GM12878 (cell line): ENCODE measurements at regions not wholly inside any gene's neighbourhood (a gene's known extent, or its start where the extent isn't known, plus 50 kb on each side); places are given as distances from the start of the nearest gene placed in this dataset.

ENCODE experiments used
- ATAC-seq: fragments of 200-7000 bp; cut with Tn5 transposase; 3 replicates; pipeline ENCODE4 v1.9.1; 2020; ENCODE audit warnings: mild to moderate bottlenecking, moderate library complexity
- BruUV-seq: library from RNA; stranded (reverse); fragments of 400-500 nt; replicated peaks from 2 replicates; lab custom pipeline; 2021; lab: Mats Ljungman, UMichigan
- CTCF ChIA-PET: fragments of 300-600 bp; sonication (Branson Sonifier 250); formaldehyde crosslinking; extraction: SDS; loops from one replicate; lab custom pipeline; 2021; ENCODE audit warnings: inconsistent platforms; lab: Yijun Ruan, JAX
- POLR2A ChIA-PET: fragments of 350-600 bp; formaldehyde crosslinking; extraction: SDS; loops from one replicate; lab custom pipeline; 2021; ENCODE audit warnings: inconsistent platforms; lab: Charles Lee
- RAD21 ChIA-PET: fragments of 300-600 bp; sonication (Branson Sonifier 250); formaldehyde crosslinking; loops from one replicate; lab custom pipeline; 2023; ENCODE audit warnings: antibody characterized with exemption; ENCODE audit not compliant: unreplicated experiment; lab: Charles Lee
- SMC1A ChIA-PET: fragments of 300-600 bp; sonication (Branson Sonifier 250); formaldehyde crosslinking; loops from one replicate; lab custom pipeline; 2023; ENCODE audit not compliant: unreplicated experiment, uncharacterized antibody; lab: Charles Lee
- DNase-seq: peaks from one replicate; pipeline ENCODE4 v3.0.0-alpha.2; 2011; ENCODE audit warnings: low read depth, low spot score
- FAIRE-seq: peaks from 3 replicates; lab custom pipeline; 2011; peaks lifted over from hg19 to GRCh38; lab: Jason Lieb, UNC
- H2AFZ ChIP-seq: 2 replicates; pipeline ENCODE4 v1.6.0; 2011; ENCODE audit warnings: low read depth, low read length, control low read depth; ENCODE audit not compliant: control insufficient read depth
- H3K27ac ChIP-seq: 2 replicates; pipeline ENCODE4 v1.5.1; 2011; ENCODE audit warnings: control low read depth; ENCODE audit not compliant: control insufficient read depth, insufficient read depth
- H3K27me3 ChIP-seq, 2 experiments: replicated peaks in 1 of 2; 2 replicates each; pipeline versions ENCODE4 v1.6.0 to v1.6.1; 2011; ENCODE audit warnings: low read length in 1 of 2; ENCODE audit not compliant: control insufficient read depth in 2 of 2, insufficient read depth in 2 of 2
- H3K36me3 ChIP-seq, 2 experiments: 2 replicates each; pipeline ENCODE4 v1.5.1; 2011; ENCODE audit warnings: low read length in 1 of 2; ENCODE audit not compliant: control insufficient read depth in 2 of 2, insufficient read depth in 2 of 2
- H3K4me1 ChIP-seq: 2 replicates; pipeline ENCODE4 v1.6.1; 2011; ENCODE audit warnings: mild to moderate bottlenecking, low read length, moderate library complexity, mixed read lengths; ENCODE audit not compliant: control insufficient read depth, insufficient read depth
- H3K4me2 ChIP-seq: 2 replicates; pipeline ENCODE4 v1.6.0; 2011; ENCODE audit warnings: control low read depth; ENCODE audit not compliant: control insufficient read depth, insufficient read depth
- H3K4me3 ChIP-seq: fragments of 200-600 bp; sonication (generic); 2 replicates; pipeline ENCODE4 v1.5.1; 2016
- H3K79me2 ChIP-seq: 2 replicates; pipeline ENCODE4 v1.6.0; 2011; ENCODE audit warnings: low read length; ENCODE audit not compliant: control insufficient read depth, insufficient read depth
- H3K9ac ChIP-seq: 2 replicates; pipeline ENCODE4 v1.8.0; 2011; ENCODE audit warnings: low read length, control low read depth, mixed read lengths; ENCODE audit not compliant: control insufficient read depth, insufficient read depth
- H3K9me3 ChIP-seq: replicated peaks from 3 replicates; pipeline ENCODE4 v1.5.1; 2011; ENCODE audit warnings: mild to moderate bottlenecking, low read length; ENCODE audit not compliant: control insufficient read depth, insufficient read depth
- H4K20me1 ChIP-seq: 2 replicates; pipeline ENCODE4 v1.6.0; 2011; ENCODE audit not compliant: control insufficient read depth, insufficient read depth
- ASH2L ChIP-seq: fragments of 300-600, 200-600 bp; sonication (generic); IDR thresholded peaks from 2 replicates; pipeline ENCODE4 v1.6.1; 2017; ENCODE audit warnings: low read depth, mild to moderate bottlenecking, borderline replicate concordance
- BMI1 ChIP-seq: fragments of 450-650 bp; IDR thresholded peaks from 2 replicates; pipeline ENCODE4 v1.6.1; 2016; ENCODE audit warnings: mild to moderate bottlenecking, moderate library complexity, borderline replicate concordance
- CHD4 ChIP-seq: fragments of 200-600 bp; sonication (generic); IDR thresholded peaks from 2 replicates; pipeline ENCODE4 v1.6.1; 2016; ENCODE audit warnings: mild to moderate bottlenecking
- DPF2 ChIP-seq: fragments of 450-650 bp; IDR thresholded peaks from 2 replicates; pipeline ENCODE4 v1.6.1; 2017; ENCODE audit warnings: mild to moderate bottlenecking
- FOS ChIP-seq: IDR thresholded peaks from 3 replicates; pipeline ENCODE4 v1.6.1; 2011; ENCODE audit warnings: borderline replicate concordance; ENCODE audit not compliant: insufficient read length; ENCODE audit errors: extremely low read depth
- FOXK2 ChIP-seq: fragments of 450-650 bp; IDR thresholded peaks from 2 replicates; pipeline ENCODE4 v1.6.1; 2017; ENCODE audit warnings: mild to moderate bottlenecking, moderate library complexity
- GATAD2B ChIP-seq: fragments of 450-650 bp; conservative IDR thresholded peaks from 2 replicates; pipeline ENCODE4 v1.6.1; 2017; ENCODE audit warnings: low read depth, mild to moderate bottlenecking, moderate library complexity
- IRF5 ChIP-seq: fragments of 450-650 bp; IDR thresholded peaks from 2 replicates; pipeline ENCODE4 v1.6.1; 2017; ENCODE audit warnings: borderline replicate concordance
- KLF5 ChIP-seq: fragments of 450-650 bp; IDR thresholded peaks from 2 replicates; pipeline ENCODE4 v1.6.1; 2014; ENCODE audit warnings: mild to moderate bottlenecking; ENCODE audit not compliant: partially characterized antibody
- LARP7 ChIP-seq: fragments of 450-650 bp; IDR thresholded peaks from 2 replicates; pipeline ENCODE4 v1.6.1; 2017; ENCODE audit warnings: mild to moderate bottlenecking
- MTA3 ChIP-seq: IDR thresholded peaks from 2 replicates; pipeline ENCODE4 v1.6.1; 2012; ENCODE audit warnings: low read length, inconsistent platforms, borderline replicate concordance
- NBN ChIP-seq: fragments of 450-650 bp; IDR thresholded peaks from 2 replicates; pipeline ENCODE4 v1.6.1; 2016
- NFIC ChIP-seq: IDR thresholded peaks from 2 replicates; pipeline ENCODE4 v1.6.1; 2012; ENCODE audit warnings: low read depth, mild to moderate bottlenecking, inconsistent platforms, low read length, moderate library complexity
- POLR2A ChIP-seq: IDR thresholded peaks from 2 replicates; pipeline ENCODE4 v1.6.1; 2011; ENCODE audit warnings: low read depth, mild to moderate bottlenecking, low read length
- RAD51 ChIP-seq: fragments of 450-650 bp; IDR thresholded peaks from 2 replicates; pipeline ENCODE4 v1.6.1; 2016; ENCODE audit warnings: moderate library complexity, mild to moderate bottlenecking, inconsistent platforms
- SMC3 ChIP-seq: IDR thresholded peaks from 2 replicates; pipeline ENCODE4 v1.6.1; 2011; ENCODE audit warnings: low read length, improper control_type of control experiment, borderline replicate concordance
- SP1 ChIP-seq: IDR thresholded peaks from one replicate; pipeline ENCODE4 v1.6.1; 2011; ENCODE audit warnings: low read depth, low read length
- SREBF2 ChIP-seq: IDR thresholded peaks from 2 replicates; pipeline ENCODE4 v1.6.1; 2012; ENCODE audit warnings: mild to moderate bottlenecking, low read length
- TCF7 ChIP-seq: IDR thresholded peaks from 2 replicates; pipeline ENCODE4 v1.6.1; 2014; ENCODE audit warnings: antibody characterized with exemption, borderline replicate concordance
- WRNIP1 ChIP-seq: IDR thresholded peaks from 2 replicates; pipeline ENCODE4 v1.6.1; 2011; ENCODE audit warnings: low read depth, low read length, improper control_type of control experiment, borderline replicate concordance
- YBX1 ChIP-seq: fragments of 450-650 bp; IDR thresholded peaks from 2 replicates; pipeline ENCODE4 v1.6.1; 2016; ENCODE audit warnings: antibody characterized with exemption
- ZNF274 ChIP-seq: IDR thresholded peaks from one replicate; pipeline ENCODE4 v1.8.0; 2011; ENCODE audit not compliant: insufficient read length, insufficient read depth
- ZZZ3 ChIP-seq: IDR thresholded peaks from 2 replicates; pipeline ENCODE4 v1.6.1; 2011; ENCODE audit warnings: low read depth; ENCODE audit not compliant: control insufficient read depth, insufficient read length
- WGBS: methylation state at CpG from one replicate; pipeline ENCODE4 v1.1.6; 2016; ENCODE audit warnings: low lambda C conversion rate; ENCODE audit not compliant: insufficient replicate concordance, insufficient coverage; ENCODE audit errors: missing lambda C conversion rate; 5-methylcytosine and 5-hydroxymethylcytosine counted together
- in situ Hi-C: fragments of 300-500 bp; cut with MboI; formaldehyde crosslinking; loops from 9 replicates; pipeline ENCODE4 v1.14.3; 2018; ENCODE audit warnings: mixed read lengths
- intact Hi-C: fragments of 100-400 bp; cut with micrococcal nuclease; formaldehyde crosslinking; loops from one replicate; pipeline ENCODE4 v1.14.2; 2022; ENCODE audit not compliant: unreplicated experiment

GRCh38 chr21:19577381-19577780, 1173.8 kb upstream of the TMPRSS15 start:
- H2AFZ ChIP-seq, result no peak overlapping the region
- no peak overlapping the region for H3K4me2 ChIP-seq
- ATAC-seq (no peak), DNase-seq (no peak), FAIRE-seq (no peak)
- no peaks in the 10 kb centered on the region for H3K9me3 ChIP-seq
- no peaks in the 10 kb centered on the region for H3K36me3 ChIP-seq
- BruUV-seq, result no TSS peak
- no peak for TF ChIP-seq POLR2A
- TF ChIP-seq SP1, result no peak
- no peak for TF ChIP-seq DPF2
- TF ChIP-seq ASH2L, result no peak
- no peak for TF ChIP-seq BMI1
- H3K4me1 ChIP-seq, result no peaks in the 10 kb centered on the region
- intact Hi-C loops (no loop called here), in situ Hi-C loops (no loop called here)
- H3K4me3 ChIP-seq, result no peak overlapping the region
- H4K20me1 ChIP-seq, result no peaks in the 10 kb centered on the region
- H3K79me2 ChIP-seq, result no peaks in the 10 kb centered on the region
- ChIA-PET SMC1A (interaction anchor here (1.2 kb wide), 1 partner anchor 126 kb away, joined by 3 read pairs; no protein-coding TSS in a partner anchor), CTCF (no interaction called here), RAD21 (no interaction called here), POLR2A (no interaction called here)
- H3K9ac ChIP-seq, result no peak overlapping the region
- 63% methylated on average over 3 of the region's 3 CpGs for whole genome bisulfite sequencing
- H3K27me3 ChIP-seq, result no peaks in the 10 kb centered on the region
- H3K27ac ChIP-seq, result no peak overlapping the region

- no peak overlapping the region for H2AFZ ChIP-seq
- FAIRE-seq, result no peak
- RAD21 ChIA-PET, result no interaction called here
Measured at GRCh38 chr21:19590044-19590443, 1186.5 kb upstream of the TMPRSS15 start.

More at GRCh38 chr21:19590044-19590443, 1186.5 kb upstream of the TMPRSS15 start:
- ChIA-PET POLR2A (interaction anchor here (0.6 to 1.1 kb wide), 2 partner anchors 218 to 373 kb away, joined by 3 to 5 read pairs; no protein-coding TSS in a partner anchor), CTCF (interaction anchor here (0.6 kb wide), 1 partner anchor 225 kb away, joined by 3 read pairs; no protein-coding TSS in a partner anchor), SMC1A (interaction anchor here (0.5 to 0.9 kb wide), 3 partner anchors 14 to 102 kb away, joined by 3 read pairs; no protein-coding TSS in a partner anchor)
- no peaks in the 10 kb centered on the region for H3K27me3 ChIP-seq
- H3K27ac ChIP-seq, result no peak overlapping the region
- H3K79me2 ChIP-seq, result no peaks in the 10 kb centered on the region
- no peaks in the 10 kb centered on the region for H3K4me1 ChIP-seq
- no peak overlapping the region for H3K9ac ChIP-seq
- no peak for ATAC-seq
- no peak overlapping the region for H3K4me2 ChIP-seq
- TF ChIP-seq CHD4 (no peak), IRF5 (no peak), FOXK2 (no peak), NBN (no peak), RAD51 (no peak), ZZZ3 (no peak), YBX1 (no peak), MTA3 (no peak), GATAD2B (no peak), SMC3 (no peak), SREBF2 (no peak), ZNF274 (no peak), NFIC (no peak), FOS (no peak), SP1 (no peak), WRNIP1 (no peak), TCF7 (no peak), KLF5 (no peak), LARP7 (no peak)
- no TSS peak for BruUV-seq
- in situ Hi-C loops (no loop called here), intact Hi-C loops (no loop called here)
- DNase-seq, result no peak
- no peak overlapping the region for H3K4me3 ChIP-seq
- H3K36me3 ChIP-seq, result no peaks in the 10 kb centered on the region
- H3K9me3 ChIP-seq, result no peaks in the 10 kb centered on the region
- H4K20me1 ChIP-seq, result no peaks in the 10 kb centered on the region
